GM23338 (cell line): ENCODE measurements at regions not wholly inside any gene's neighbourhood (a gene's known extent, or its start where the extent isn't known, plus 50 kb on each side); places are given as distances from the start of the nearest gene placed in this dataset.

Experiments used
- ATAC-seq: fragments of 200-7000 bp; cut with Tn5 transposase; 3 replicates; pipeline ENCODE4 v1.9.1; 2020
- DNase-seq: peaks from one replicate; pipeline ENCODE4 v3.0.0-alpha.2; 2015; ENCODE audit warnings: low spot score
- H2AFZ ChIP-seq: fragments of 200-600 bp; sonication (generic); 2 replicates; pipeline ENCODE4 v1.8.0; 2016; ENCODE audit warnings: antibody characterized with exemption, mild to moderate bottlenecking, moderate library complexity
- H3F3A ChIP-seq: fragments of 200-600 bp; sonication (generic); replicated peaks from 2 replicates; pipeline ENCODE4 v1.8.0; 2017; ENCODE audit warnings: antibody characterized with exemption, mixed run types, low read depth
- H3K27ac ChIP-seq: fragments of 200-600 bp; sonication (generic); 2 replicates; pipeline ENCODE4 v1.6.1; 2016; ENCODE audit warnings: low read depth
- H3K27me3 ChIP-seq: fragments of 200-600 bp; sonication (generic); 2 replicates; pipeline ENCODE4 v1.8.0; 2016; ENCODE audit warnings: mild to moderate bottlenecking, mixed run types, moderate library complexity; ENCODE audit not compliant: insufficient read depth
- H3K36me3 ChIP-seq: fragments of 200-600 bp; sonication (generic); 2 replicates; pipeline ENCODE4 v1.8.0; 2016; ENCODE audit warnings: mild to moderate bottlenecking; ENCODE audit not compliant: insufficient read depth
- H3K4me1 ChIP-seq: fragments of 200-600 bp; sonication (generic); 2 replicates; pipeline ENCODE4 v1.8.0; 2016; ENCODE audit warnings: mild to moderate bottlenecking, moderate library complexity; ENCODE audit not compliant: insufficient read depth
- H3K4me2 ChIP-seq: fragments of 200-600 bp; sonication (generic); 2 replicates; pipeline ENCODE4 v1.7.1; 2017; ENCODE audit warnings: mixed run types
- H3K4me3 ChIP-seq: fragments of 200-600 bp; sonication (generic); 2 replicates; pipeline ENCODE4 v1.6.1; 2016; ENCODE audit warnings: mixed run types
- H3K79me2 ChIP-seq: fragments of 200-600 bp; sonication (generic); replicated peaks from 2 replicates; pipeline ENCODE4 v1.8.0; 2017; ENCODE audit warnings: mild to moderate bottlenecking; ENCODE audit not compliant: insufficient read depth
- H3K9me2 ChIP-seq: fragments of 200-600 bp; sonication (generic); 2 replicates; pipeline ENCODE4 v1.8.0; 2017; ENCODE audit not compliant: insufficient read depth
- H4K20me1 ChIP-seq: fragments of 200-600 bp; sonication (generic); replicated peaks from 2 replicates; pipeline ENCODE4 v1.8.0; 2017; ENCODE audit warnings: mild to moderate bottlenecking; ENCODE audit not compliant: insufficient read depth
- H3K27ac Mint-ChIP-seq: 2 replicates; pipeline ENCODE4 v1.8.0; 2020; ENCODE audit warnings: inconsistent platforms, mild to moderate bottlenecking, moderate library complexity, mixed read lengths
- H3K27me3 Mint-ChIP-seq: 3 replicates; pipeline ENCODE4 v1.8.0; 2022; ENCODE audit warnings: low read depth, mild to moderate bottlenecking, moderate library complexity, mixed read lengths, inconsistent platforms; ENCODE audit not compliant: insufficient read depth, poor library complexity
- H3K36me3 Mint-ChIP-seq: 3 replicates; pipeline ENCODE4 v1.8.0; 2021; ENCODE audit warnings: low read depth, mild to moderate bottlenecking, inconsistent platforms, moderate library complexity, mixed read lengths
- H3K4me1 Mint-ChIP-seq: 3 replicates; pipeline ENCODE4 v1.8.0; 2020; ENCODE audit warnings: mild to moderate bottlenecking, inconsistent platforms, mixed read lengths
- H3K4me3 Mint-ChIP-seq: 3 replicates; pipeline ENCODE4 v1.8.0; 2021; ENCODE audit warnings: moderate library complexity, mild to moderate bottlenecking, inconsistent platforms, mixed read lengths
- H3K9me3 Mint-ChIP-seq: 3 replicates; pipeline ENCODE4 v1.8.0; 2020; ENCODE audit warnings: moderate library complexity, mild to moderate bottlenecking, inconsistent platforms, mixed read lengths
- CREB1 ChIP-seq: fragments of 250-450 bp; sonication (Bioruptor Pico); IDR thresholded peaks from 2 replicates; pipeline ENCODE4 v1.5.0; 2020; ENCODE audit warnings: low read depth, mild to moderate bottlenecking, moderate library complexity
- EZH2 ChIP-seq: fragments of 200-600 bp; sonication (generic); IDR thresholded peaks from one replicate; pipeline ENCODE4 v1.8.0; 2017; ENCODE audit warnings: antibody characterized with exemption, mild to moderate bottlenecking, low read depth; ENCODE audit not compliant: unreplicated experiment
- EZH2phosphoT487 ChIP-seq: fragments of 200-600 bp; sonication (generic); IDR thresholded peaks from one replicate; pipeline ENCODE4 v1.8.1; 2018; ENCODE audit warnings: antibody characterized with exemption; ENCODE audit not compliant: unreplicated experiment
- JUNB ChIP-seq: IDR thresholded peaks from one replicate; pipeline ENCODE4 v1.6.1; 2016; ENCODE audit warnings: antibody characterized with exemption; ENCODE audit not compliant: unreplicated experiment
- NANOG ChIP-seq: IDR thresholded peaks from 2 replicates; pipeline ENCODE4 v1.6.1; 2016; ENCODE audit warnings: antibody characterized with exemption, borderline replicate concordance
- POLR2AphosphoS5 ChIP-seq: IDR thresholded peaks from 2 replicates; pipeline ENCODE4 v1.6.1; 2016; ENCODE audit warnings: antibody characterized with exemption, low read depth
- STAT1 ChIP-seq: IDR thresholded peaks from one replicate; pipeline ENCODE4 v1.6.1; 2016; ENCODE audit warnings: antibody characterized with exemption; ENCODE audit not compliant: unreplicated experiment
- ZNF114 ChIP-seq: fragments of 250-450 bp; sonication (Bioruptor Pico); IDR thresholded peaks from 2 replicates; pipeline ENCODE4 v1.5.0; 2020; ENCODE audit warnings: mild to moderate bottlenecking, moderate library complexity
- ZNF331 ChIP-seq: fragments of 250-450 bp; sonication (Bioruptor Pico); IDR thresholded peaks from 2 replicates; pipeline ENCODE4 v1.5.0; 2020; ENCODE audit warnings: low read depth, mild to moderate bottlenecking, moderate library complexity
- TF ChIP-seq, protein P1 (sequence below): IDR thresholded peaks from one replicate; pipeline ENCODE4 v1.6.1; 2018; ENCODE audit warnings: antibody characterized with exemption; ENCODE audit not compliant: unreplicated experiment
- TF ChIP-seq, protein P2 (sequence below): IDR thresholded peaks from 2 replicates; pipeline ENCODE4 v1.6.1; 2016; ENCODE audit warnings: antibody characterized with exemption

DNA sequence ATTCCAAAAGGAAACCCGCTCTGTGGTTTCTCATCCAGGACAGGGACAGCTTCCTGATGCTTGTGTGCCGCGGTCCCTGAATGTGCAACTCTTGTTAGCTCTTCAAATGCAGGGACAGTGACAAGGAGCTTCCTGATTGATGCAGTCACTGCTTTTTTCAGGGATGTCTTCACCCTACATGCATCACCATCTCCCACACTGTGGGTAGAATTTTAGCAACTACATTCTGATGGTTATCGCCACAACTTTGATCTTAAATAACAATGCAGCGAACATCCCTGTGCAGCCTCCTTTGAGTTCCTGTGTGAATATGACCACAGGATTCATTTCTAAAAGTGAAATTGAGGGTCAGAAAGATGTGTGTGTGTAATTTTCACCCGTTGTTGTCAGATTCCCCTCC lies 115.0 kb downstream of the GGTLC2 start (continued):
- TF ChIP-seq, protein P1, sequence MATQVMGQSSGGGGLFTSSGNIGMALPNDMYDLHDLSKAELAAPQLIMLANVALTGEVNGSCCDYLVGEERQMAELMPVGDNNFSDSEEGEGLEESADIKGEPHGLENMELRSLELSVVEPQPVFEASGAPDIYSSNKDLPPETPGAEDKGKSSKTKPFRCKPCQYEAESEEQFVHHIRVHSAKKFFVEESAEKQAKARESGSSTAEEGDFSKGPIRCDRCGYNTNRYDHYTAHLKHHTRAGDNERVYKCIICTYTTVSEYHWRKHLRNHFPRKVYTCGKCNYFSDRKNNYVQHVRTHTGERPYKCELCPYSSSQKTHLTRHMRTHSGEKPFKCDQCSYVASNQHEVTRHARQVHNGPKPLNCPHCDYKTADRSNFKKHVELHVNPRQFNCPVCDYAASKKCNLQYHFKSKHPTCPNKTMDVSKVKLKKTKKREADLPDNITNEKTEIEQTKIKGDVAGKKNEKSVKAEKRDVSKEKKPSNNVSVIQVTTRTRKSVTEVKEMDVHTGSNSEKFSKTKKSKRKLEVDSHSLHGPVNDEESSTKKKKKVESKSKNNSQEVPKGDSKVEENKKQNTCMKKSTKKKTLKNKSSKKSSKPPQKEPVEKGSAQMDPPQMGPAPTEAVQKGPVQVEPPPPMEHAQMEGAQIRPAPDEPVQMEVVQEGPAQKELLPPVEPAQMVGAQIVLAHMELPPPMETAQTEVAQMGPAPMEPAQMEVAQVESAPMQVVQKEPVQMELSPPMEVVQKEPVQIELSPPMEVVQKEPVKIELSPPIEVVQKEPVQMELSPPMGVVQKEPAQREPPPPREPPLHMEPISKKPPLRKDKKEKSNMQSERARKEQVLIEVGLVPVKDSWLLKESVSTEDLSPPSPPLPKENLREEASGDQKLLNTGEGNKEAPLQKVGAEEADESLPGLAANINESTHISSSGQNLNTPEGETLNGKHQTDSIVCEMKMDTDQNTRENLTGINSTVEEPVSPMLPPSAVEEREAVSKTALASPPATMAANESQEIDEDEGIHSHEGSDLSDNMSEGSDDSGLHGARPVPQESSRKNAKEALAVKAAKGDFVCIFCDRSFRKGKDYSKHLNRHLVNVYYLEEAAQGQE = no peak

DNA sequence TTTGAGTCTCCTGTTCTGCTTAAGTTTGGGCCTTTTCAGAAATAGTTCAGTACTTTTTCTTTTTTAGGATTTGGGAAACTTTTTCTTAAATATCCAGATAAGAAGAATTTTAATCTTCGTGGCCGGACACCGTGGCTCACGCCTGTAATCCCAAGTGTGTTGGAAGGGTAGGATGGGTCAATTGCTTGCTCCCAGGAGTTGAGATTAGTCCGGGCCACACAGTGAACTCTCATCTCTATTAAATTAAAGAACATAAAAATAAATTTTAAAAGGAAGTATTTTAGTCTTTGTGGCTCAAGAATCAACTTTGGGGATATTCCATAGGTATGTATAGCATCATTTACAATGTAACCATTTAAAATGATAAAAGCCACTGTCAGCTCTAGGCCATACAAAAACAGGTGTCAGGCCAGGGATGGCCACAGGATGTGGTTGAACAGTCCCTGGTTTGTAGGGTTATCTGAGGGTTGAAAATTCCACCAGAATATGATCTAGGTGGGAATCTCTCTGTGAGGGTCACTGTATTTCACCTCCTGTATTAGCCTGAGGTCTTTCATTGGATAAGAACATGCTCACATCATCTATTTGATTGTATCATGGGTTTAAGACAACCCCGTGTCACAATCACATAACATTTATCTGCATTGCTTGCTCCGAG lies 115.6 kb downstream of the GGTLC2 start:
- Mint-ChIP-seq H3K4me1 (no peaks in the 10 kb centered on the region), H3K4me3 (no peak overlapping the region), H3K9me3 (no peaks in the 10 kb centered on the region; the same call in 2 of the 3 replicates), H3K27me3 (peaks cover 58% of the 10 kb centered on the region), H3K27ac (no peak overlapping the region), H3K36me3 (no peaks in the 10 kb centered on the region)
- Histone ChIP-seq H3K9me2 (no peaks in the 10 kb centered on the region), H3K4me1 (no peaks in the 10 kb centered on the region), H3K4me2 (no peak overlapping the region), H3K27me3 (peaks cover 75% of the 10 kb centered on the region), H3K27ac (no peak overlapping the region), H3K79me2 (no peaks in the 10 kb centered on the region), H4K20me1 (no peaks in the 10 kb centered on the region), H3K36me3 (no peaks in the 10 kb centered on the region), H3F3A (no peaks in the 10 kb centered on the region), H3K4me3 (no peak overlapping the region), H2AFZ (no peak overlapping the region)
- ATAC-seq (no peak), DNase-seq (no peak)
- TF ChIP-seq NANOG = no peak
- no peak for TF ChIP-seq ZNF114 (CRISPR knock-in tag)
- no peak for TF ChIP-seq EZH2phosphoT487
- TF ChIP-seq JUNB = no peak
- TF ChIP-seq, protein P2, sequence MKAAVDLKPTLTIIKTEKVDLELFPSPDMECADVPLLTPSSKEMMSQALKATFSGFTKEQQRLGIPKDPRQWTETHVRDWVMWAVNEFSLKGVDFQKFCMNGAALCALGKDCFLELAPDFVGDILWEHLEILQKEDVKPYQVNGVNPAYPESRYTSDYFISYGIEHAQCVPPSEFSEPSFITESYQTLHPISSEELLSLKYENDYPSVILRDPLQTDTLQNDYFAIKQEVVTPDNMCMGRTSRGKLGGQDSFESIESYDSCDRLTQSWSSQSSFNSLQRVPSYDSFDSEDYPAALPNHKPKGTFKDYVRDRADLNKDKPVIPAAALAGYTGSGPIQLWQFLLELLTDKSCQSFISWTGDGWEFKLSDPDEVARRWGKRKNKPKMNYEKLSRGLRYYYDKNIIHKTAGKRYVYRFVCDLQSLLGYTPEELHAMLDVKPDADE = no peak

DNA sequence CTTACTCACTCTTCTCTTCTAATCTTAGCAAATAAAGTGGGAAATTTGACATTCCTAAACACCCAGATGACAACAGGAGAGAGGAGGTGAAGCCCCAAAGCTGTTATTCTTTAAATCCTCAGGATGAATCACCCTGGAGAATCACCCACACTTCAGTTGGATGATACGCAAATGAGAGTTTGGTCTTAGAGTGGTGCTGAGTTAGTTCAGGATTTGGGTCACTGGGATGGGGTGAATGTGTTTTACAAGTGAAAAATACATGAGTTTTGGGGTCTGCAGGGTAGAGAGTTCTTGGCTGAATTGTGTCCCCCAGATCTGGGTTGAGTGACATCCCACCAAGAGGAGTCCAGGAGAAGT lies 117.2 kb downstream of the GGTLC2 start:
- Histone ChIP-seq H3K4me3 (no peak overlapping the region), H3K27me3 (peaks cover 74% of the 10 kb centered on the region), H3K79me2 (no peaks in the 10 kb centered on the region), H3F3A (no peaks in the 10 kb centered on the region), H3K4me2 (no peak overlapping the region), H3K4me1 (no peaks in the 10 kb centered on the region), H3K9me2 (no peaks in the 10 kb centered on the region), H3K36me3 (no peaks in the 10 kb centered on the region), H3K27ac (no peak overlapping the region), H4K20me1 (no peaks in the 10 kb centered on the region), H2AFZ (no peak overlapping the region)
- no peak overlapping the region for H3K4me3 Mint-ChIP-seq
- no peaks in the 10 kb centered on the region for H3K36me3 Mint-ChIP-seq
- H3K9me3 Mint-ChIP-seq = no peaks in the 10 kb centered on the region; the same call in 2 of the 3 replicates
- H3K4me1 Mint-ChIP-seq = no peaks in the 10 kb centered on the region
- ATAC-seq = no peak
- DNase-seq = no peak
- peaks cover 45% of the 10 kb centered on the region for H3K27me3 Mint-ChIP-seq
- H3K27ac Mint-ChIP-seq = no peak overlapping the region
- TF ChIP-seq EZH2phosphoT487 = no peak
- TF ChIP-seq POLR2AphosphoS5 = no peak
- TF ChIP-seq, protein P1 = no peak
- no peak for TF ChIP-seq ZNF331 (CRISPR knock-in tag)
- TF ChIP-seq EZH2 = no peak
- TF ChIP-seq STAT1 = no peak
- no peak for TF ChIP-seq JUNB
- TF ChIP-seq ZNF114 (CRISPR knock-in tag) = no peak
- no peak for TF ChIP-seq CREB1
